ENCODE measurements at regions not wholly inside any gene's neighbourhood (a gene's known extent, or its start where the extent isn't known, plus 50 kb on each side); places are given as distances from the start of the nearest gene placed in this dataset.

DNA sequence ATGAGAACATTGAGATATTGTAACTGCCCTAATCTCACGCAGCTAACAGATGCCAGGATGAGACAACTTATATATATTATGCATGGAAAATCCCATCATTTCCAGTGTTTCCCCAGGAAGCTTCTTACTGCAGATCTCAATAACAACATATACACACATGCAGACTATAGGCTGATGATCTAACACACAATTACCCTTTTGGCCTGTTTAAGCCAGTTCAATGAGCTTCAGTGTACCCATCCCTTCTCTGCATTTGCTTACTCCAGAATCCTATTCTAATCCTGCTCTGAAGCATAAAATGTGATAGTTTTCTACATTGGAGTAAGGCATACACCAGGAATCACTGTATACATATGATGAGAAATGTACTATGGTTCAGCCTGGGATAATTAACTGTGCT, 489.4 kb downstream of the SUCLA2 start:
- no peak overlapping the region for H2BK120ac ChIP-seq (ENCODE audit: low read depth, low read length, poor library complexity, severe bottlenecking)
- H3K27me3 Mint-ChIP-seq (ENCODE audit: low read depth) = no peaks in the 10 kb centered on the region
- no peaks in the 10 kb centered on the region for H4K20me1 ChIP-seq (ENCODE audit: control insufficient read depth, insufficient read depth, insufficient read length)
- H3K18ac ChIP-seq (ENCODE audit: insufficient read length, low read depth, low read length) = no peak overlapping the region
- WGBS (ENCODE audit: extremely low coverage, insufficient read length, low lambda C conversion rate) = no CpG with 5 or more reads among the region's 1 CpG
- H2BK12ac ChIP-seq (ENCODE audit: insufficient read length, low read depth, low read length) = no peak overlapping the region
- no peak overlapping the region for H3K9ac ChIP-seq (ENCODE audit: extremely low read depth, insufficient read length, low read length)
- no peaks in the 10 kb centered on the region for H3K79me2 ChIP-seq (ENCODE audit: insufficient read depth, low read length)
- no peak overlapping the region for H2BK5ac ChIP-seq (ENCODE audit: insufficient read length, low read length)
- H3K56ac ChIP-seq (ENCODE audit: insufficient read length, low read depth, low read length) = no peak overlapping the region
- no peaks in the 10 kb centered on the region for H3K23me2 ChIP-seq (ENCODE audit: insufficient read length, low read depth, low read length, poor library complexity, severe bottlenecking)
- no peak overlapping the region for H3K27ac Mint-ChIP-seq
- H4K5ac ChIP-seq (ENCODE audit: insufficient read length, low read depth, low read length) = no peak overlapping the region
- no peak overlapping the region for H3K23ac ChIP-seq (ENCODE audit: insufficient read length, low read depth, low read length)
- H3K9me3 ChIP-seq (ENCODE audit: control insufficient read depth, low read depth, low read length) = no peaks in the 10 kb centered on the region
- H3K4me1 ChIP-seq (ENCODE audit: insufficient read depth, low read length) = no peaks in the 10 kb centered on the region
- H3T11ph ChIP-seq (ENCODE audit: low read length) = no peak overlapping the region
- H2AK5ac ChIP-seq (ENCODE audit: insufficient read length, low read length) = no peak overlapping the region
- H3K4me3 Mint-ChIP-seq = no peak overlapping the region
- H3K27me3 ChIP-seq (ENCODE audit: insufficient read depth, low read length) = no peaks in the 10 kb centered on the region
- TF ChIP-seq, protein P1, sequence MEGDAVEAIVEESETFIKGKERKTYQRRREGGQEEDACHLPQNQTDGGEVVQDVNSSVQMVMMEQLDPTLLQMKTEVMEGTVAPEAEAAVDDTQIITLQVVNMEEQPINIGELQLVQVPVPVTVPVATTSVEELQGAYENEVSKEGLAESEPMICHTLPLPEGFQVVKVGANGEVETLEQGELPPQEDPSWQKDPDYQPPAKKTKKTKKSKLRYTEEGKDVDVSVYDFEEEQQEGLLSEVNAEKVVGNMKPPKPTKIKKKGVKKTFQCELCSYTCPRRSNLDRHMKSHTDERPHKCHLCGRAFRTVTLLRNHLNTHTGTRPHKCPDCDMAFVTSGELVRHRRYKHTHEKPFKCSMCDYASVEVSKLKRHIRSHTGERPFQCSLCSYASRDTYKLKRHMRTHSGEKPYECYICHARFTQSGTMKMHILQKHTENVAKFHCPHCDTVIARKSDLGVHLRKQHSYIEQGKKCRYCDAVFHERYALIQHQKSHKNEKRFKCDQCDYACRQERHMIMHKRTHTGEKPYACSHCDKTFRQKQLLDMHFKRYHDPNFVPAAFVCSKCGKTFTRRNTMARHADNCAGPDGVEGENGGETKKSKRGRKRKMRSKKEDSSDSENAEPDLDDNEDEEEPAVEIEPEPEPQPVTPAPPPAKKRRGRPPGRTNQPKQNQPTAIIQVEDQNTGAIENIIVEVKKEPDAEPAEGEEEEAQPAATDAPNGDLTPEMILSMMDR (conservative IDR thresholded peaks at IDR 0.05) = no peak
- H3K79me1 ChIP-seq (ENCODE audit: insufficient read depth, low read depth, low read length, poor library complexity, severe bottlenecking) = no peaks in the 10 kb centered on the region
- H3K36me3 Mint-ChIP-seq (ENCODE audit: insufficient read depth in 1 of 3, low read depth in 3 of 3) = peaks cover 0 to 5% (median 4%) of the 10 kb centered on the region in 3 experiments; a peak in 2 of 7 replicates
- no peak overlapping the region for H3K4ac ChIP-seq (ENCODE audit: low read depth, low read length)
- H2AFZ ChIP-seq (ENCODE audit: low read length) = no peak overlapping the region
- peaks cover 0 to 2% of the 10 kb centered on the region in 2 experiments; a peak in 2 of 4 replicates for H3K4me1 Mint-ChIP-seq
- no peak overlapping the region for H3K27ac ChIP-seq (ENCODE audit: insufficient read length, low read depth, low read length)
- H2BK20ac ChIP-seq (ENCODE audit: low read depth, low read length, poor library complexity, severe bottlenecking) = no peak overlapping the region
- no peak overlapping the region for H4K8ac ChIP-seq (replicated peaks; ENCODE audit: insufficient read length, low read depth, low read length)
- no peak overlapping the region for H3K14ac ChIP-seq (ENCODE audit: insufficient read depth, low read length)
- H3K4me2 ChIP-seq (ENCODE audit: insufficient read depth, insufficient read length, low read length) = no peak overlapping the region
- H2BK15ac ChIP-seq (ENCODE audit: low read depth, low read length) = no peak overlapping the region
- no peak overlapping the region for H4K91ac ChIP-seq (ENCODE audit: insufficient read length, low read depth, low read length)
- DNase-seq = no peak
- peaks cover 3 to 8% of the 10 kb centered on the region in 2 experiments; a peak in 3 of 5 replicates for H3K9me3 Mint-ChIP-seq

Data from H9 (cell line).